NOMO-1 treated with dmso at 0.1 percent for 144 hours (cell line): ENCODE measurements at regions not wholly inside any gene's neighbourhood (a gene's known extent, or its start where the extent isn't known, plus 50 kb on each side); places are given as distances from the start of the nearest gene placed in this dataset.

Experiments used
- DNase-seq: peaks from one replicate; lab custom pipeline; 2025; ENCODE audit not compliant: unreplicated experiment; lab: John Stamatoyannopoulos, UW

DNA sequence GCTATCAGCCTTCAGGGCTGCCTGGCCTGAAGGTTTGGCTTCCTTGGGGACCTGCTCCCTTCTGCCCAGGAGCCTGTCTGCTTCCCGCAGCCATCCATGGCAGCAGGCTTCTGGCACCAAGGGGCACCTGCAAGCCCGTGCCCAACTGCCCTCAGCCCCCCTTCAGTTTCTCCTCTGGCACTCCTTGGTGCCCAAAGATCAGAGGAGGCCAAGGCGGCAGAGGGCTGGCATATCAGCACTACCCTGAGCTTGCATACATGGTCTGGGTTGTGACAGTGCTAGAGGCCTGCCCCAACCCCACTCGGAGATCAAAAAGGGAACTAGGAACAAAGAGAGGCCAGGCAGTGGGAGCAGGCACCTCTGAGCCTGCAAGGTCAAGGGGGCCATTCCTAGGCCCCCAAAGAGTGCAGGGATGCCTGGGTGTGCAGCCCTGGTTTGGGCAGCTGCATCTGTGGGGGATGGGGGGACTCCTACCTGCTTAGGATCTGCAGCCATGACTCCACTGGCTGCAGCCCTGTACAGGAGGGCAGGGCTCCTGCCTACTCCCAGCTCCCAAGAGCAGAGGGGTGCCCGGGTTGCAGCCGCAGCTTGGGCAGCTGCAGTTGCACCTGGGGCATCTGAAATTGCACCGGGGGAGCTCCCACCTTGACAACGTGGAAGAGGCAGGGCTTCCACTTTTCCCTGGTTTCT is 76.2 kb upstream of the TP63 start:
- no peak for DNase-seq

DNA sequence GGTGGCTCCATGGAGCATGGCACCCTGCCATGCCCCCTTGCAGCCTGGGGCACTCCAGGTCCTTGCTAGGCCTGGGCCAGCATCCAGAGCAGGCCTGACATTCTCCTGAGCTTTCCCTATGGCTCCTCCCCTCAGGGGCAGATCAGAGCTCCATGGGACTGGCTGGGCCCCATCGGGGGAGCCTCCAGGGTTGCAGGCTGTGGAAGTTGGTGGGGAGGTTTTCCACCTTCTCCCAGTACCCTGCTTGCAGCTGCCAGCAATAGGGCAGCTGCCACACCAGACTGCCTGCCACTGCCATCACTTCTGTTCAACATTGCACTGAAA is 75.7 kb upstream of the TP63 start:
- no peak for DNase-seq

DNA sequence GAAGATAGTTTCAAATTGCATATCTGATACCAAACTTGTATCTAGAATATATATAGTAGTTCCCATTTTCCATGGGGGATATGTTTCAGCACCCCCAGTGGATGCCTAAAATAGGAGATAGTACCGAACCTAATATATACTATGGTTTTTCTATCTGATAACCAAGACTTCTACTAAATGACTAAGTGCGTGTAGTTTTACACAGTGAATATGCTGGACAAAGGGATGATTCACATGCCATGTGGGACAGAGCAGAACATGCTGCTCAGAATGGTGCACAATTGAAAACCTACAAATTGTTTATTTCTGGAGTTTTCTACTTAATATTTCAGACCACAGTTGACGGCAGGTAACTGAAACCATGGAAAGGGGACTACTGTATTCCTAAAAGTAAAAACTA is 73.4 kb upstream of the TP63 start:
- DNase-seq, result no peak

DNA sequence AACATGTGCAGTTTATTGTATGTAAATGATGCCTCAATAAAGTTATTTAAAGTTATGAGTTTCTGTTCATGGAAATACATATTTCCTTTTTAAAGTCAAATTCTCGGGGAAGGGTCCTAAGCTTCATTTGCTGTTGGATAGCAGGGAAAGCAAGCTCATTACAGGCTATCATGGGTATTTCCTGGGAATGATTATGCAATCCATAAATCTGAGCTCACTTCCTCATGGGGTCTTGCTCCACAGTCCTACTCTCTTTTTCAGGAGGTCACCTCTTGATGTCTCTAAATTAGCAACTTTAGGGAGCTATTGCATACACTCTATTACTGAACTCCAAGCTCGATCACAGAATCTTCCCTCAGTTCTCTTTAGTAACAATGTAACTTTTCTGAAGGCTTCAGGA is 69.9 kb upstream of the TP63 start:
- DNase-seq, result no peak

DNA sequence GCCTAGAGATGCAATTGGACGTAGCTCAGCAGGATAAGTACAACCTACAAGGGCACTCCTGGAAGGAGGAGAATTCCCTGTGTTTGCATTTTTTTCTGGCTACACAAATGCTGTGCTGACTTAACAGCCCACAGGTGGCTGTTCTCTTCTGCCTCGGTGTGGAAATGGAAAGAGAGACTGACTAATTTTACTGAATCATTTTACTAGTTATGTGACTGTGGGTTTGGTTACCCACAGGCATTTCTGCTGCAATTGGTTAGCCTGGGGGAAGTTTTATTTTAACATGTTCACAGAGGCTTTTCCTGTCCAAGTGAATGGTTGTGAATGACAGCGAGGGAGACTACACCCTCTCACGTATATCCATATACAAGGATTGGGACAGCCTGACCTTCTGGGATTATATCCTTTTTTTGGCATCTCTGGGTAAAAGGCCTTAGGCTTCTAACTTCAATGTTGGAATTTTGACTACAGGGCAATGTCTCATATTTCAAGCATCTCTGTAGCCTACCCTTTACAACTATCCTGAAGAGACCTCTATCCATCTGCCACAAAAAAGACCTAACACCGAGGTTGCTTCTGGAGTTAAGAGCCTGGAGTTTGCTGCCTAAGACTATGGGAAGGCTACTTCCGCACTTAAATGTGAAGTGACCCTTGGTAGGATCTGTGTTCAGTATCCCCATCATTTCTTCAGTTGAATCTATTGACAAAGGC is 67.2 kb upstream of the TP63 start:
- peak; percentile 55 for DNase-seq

DNA sequence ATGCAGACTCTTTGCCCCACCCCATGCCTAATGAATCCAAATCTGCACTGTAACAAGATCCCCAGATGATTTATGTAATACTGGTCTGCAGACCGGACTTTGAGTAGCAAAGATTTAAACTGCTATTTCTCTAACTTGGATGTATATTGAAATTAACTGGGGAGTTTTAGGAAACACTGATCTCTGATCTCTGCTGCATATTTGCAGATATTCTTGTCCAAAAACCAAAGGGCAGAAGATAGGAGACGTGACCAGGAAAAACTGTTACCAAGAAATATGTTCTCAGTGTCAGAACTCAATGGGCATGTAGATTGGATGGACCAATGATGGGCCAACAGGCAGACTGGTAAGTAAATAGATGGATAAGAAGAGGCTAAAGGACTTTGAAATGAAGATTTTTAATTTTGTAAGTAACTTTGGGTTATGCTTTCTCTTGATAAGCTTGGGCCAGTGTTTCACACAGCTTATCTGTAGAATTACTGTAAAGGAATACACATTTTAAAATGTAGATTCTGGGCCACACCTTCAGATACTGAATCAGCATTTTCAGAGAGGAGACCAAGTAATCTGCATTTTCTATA is 64.5 kb upstream of the TP63 start:
- no peak for DNase-seq

DNA sequence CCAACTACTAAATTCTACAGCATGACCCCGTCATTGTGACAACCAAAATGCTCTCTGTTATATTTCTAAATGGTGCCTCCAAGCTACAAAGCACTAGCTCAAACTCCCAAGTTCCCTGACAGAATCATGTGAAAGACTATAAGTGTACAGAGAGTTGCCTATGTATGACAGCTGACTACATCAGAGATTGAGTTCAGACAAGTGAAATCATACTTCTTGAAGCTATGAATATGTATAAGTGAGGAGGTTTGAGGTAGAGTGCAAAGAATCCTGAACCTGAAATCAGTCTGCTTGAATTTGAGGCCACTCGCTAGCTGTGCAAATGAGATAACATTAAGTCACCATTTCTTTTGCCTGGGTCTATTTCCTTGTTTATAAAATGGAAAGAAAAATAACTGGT is 63.9 kb upstream of the TP63 start:
- DNase-seq, result no peak

DNA sequence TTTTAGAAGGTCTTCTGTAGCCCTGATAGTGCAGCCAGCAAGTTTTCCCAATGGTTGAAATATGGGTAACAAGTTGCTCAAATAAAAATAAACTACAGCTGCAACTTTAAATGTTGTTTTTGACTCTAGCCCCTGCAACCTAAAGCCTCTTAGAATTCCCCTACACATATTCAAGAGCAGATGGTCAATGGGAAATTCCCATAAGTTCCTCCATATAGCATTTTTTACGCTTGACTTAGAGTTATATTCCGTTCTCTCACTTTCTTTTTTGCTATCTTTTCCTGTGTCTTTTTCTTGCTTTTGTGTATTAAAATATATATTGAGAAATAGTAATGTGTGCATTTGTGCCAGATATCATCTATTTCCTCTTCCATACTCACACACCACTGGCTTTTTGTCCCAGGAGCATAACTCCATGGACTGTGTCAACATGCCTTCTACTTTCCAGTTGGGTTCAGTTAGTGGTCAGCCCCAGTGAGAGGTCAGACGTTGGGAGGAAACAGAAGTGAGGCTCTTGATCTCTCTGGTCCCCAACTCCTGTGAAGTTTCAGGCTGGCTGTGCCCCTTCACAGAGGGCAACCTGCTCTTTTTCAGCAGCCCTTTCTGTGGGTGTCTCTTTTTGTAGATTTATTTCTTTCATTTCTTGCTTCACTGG is 63.3 kb upstream of the TP63 start:
- no peak for DNase-seq

DNA sequence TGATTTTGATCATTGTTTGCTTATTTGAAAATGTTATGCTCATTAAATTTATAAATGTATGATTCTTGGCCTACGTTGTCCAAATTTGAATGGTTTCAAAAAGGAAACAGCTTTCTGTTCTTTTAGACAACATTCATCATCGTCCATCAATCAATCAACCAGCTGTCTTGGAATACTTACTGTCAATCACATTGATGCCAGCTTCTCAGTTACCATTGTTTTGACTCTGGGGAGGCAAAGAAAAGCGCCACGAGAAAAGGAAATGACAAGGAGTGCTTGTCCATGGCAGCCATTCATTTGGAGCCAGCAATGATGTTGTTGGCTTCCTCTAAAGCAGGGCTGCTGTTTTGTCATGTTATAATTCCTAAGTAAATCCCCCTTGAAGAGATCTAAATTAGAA is 62.2 kb upstream of the TP63 start:
- no peak for DNase-seq

DNA sequence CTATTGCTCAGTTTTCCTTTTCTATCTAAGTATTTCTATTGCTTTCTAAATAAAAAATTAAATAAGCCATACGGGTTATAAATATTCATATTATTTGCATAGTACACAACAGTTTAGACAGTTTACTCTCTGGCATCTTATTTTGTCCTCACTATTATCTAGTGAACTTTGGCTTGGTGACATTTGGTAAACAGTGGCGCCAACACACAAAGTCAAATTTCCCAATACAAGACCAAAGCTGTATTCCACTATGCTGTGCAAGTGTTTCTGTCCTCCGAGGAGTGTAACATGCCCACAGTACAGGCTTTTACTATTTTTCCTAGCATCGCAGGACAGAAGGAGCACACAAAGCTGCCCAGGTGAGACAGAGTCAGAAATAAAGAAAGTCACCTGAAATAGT is 61.7 kb upstream of the TP63 start:
- no peak for DNase-seq

DNA sequence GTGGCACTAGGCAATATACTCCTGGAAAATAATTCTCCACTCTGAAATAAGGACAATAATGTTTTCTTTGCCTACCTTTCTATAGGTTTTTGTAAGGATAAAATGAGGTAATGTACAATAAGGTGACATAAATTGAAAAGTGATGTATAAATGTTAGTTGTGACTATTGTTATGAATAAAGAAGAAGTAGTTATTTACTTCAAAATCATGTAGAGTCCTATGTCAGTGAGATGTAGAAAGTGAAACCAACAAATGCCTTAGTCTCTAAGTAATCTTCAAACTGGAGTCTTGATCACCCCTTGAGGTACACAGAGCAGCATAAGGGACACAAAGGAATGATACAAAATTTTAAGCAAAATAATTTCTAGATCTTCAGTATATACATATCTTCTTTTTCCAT is 60.3 kb upstream of the TP63 start:
- no peak for DNase-seq

DNA sequence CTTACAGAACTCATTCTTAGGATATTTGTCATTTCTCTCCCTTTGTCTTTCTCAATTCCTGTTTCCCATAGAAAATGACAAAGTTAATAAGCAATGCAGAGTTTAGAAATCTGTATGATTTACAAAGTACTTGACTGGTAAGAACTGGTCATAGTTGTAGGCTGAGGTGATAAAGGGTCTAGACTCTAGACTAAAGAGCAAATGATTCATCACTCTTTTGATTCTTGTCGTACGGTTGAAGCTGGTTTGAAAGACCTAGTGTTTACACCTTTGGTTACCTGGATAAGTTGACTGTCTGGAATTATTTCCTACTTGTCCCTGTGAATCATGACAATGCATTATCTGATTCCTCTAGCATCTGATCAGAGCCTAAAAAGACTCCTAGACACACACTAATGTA is 58.9 kb upstream of the TP63 start:
- DNase-seq, result no peak

DNA sequence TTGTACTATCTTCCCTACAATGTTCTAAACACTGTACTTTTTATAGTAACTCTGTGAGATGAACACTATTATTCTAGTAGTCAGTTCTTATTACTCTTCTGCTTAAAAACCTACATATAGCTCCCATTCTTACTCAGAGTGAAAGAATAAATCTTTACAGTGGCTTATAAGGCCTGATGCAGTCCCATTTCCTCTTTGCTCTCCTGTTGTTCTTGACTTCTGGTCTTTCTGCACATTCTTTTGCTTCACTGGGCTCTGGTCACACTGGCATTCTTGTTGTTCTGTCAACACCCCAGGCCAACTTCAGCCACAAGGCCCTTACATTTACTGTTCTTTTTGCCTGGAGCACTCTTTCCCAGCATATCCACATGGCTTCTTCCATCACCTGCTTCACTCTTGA is 58.2 kb upstream of the TP63 start:
- DNase-seq, result no peak

DNA sequence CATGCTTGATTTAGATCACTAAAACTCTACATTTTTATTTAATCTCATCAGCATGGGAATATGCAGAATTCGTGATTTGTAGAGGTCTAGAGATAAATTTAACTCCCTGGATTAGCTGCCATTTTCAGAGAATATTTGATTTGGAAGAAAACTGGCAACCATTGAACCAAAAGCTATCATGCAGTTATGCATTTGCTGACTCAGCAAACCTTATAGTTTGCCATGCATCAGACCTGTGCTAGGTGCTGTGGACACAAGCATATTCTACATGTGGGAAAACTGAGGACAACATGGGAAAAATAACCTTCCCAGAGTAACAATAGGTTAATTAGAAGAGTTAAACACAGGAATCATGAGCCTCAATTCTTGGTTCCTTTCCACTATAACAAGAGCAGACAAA is 54.7 kb upstream of the TP63 start:
- DNase-seq, result no peak

DNA sequence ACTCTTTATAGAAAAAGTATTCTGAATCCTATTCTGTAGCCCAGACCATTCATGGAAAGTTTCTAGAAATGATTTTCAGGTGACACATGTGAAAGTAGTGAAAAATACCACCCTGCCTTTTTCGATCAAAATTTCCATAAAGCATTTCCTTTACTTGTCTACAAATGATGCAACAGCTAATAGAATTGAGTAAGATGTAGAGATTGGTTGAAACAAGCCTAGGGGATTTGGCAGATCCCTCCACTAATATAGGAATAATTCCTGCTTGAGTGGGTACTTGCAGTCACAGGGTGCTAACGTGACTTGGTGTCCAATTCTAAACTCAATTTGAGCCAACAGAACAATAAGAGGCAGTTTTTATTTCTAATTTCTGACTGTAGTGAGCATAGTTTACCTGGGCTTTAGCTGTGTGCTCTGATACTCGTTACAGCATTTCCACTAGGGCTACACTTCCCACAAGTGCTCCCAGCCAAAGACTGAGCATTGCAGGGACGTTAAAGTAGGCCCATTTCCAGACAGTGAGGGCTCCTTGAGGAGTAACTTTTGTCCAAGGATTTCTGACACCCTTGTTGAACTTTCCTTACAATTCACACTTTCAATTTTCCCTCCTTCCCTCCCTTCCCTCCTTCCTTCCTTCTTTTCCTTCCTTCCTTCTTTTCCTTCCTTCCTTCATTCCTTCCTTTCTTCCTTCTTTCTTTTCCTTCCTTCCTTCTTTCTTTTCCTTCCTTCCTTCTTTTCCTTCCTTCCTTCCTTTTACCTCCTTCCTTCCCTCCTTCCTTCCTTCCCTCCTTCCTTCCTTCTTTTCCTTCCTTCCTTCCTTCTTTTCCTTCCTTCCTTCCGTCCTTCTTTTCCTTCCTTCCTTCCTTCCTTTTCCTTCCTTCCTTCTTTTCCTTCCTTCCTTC is 53.9 kb upstream of the TP63 start:
- DNase-seq, result no peak

DNA sequence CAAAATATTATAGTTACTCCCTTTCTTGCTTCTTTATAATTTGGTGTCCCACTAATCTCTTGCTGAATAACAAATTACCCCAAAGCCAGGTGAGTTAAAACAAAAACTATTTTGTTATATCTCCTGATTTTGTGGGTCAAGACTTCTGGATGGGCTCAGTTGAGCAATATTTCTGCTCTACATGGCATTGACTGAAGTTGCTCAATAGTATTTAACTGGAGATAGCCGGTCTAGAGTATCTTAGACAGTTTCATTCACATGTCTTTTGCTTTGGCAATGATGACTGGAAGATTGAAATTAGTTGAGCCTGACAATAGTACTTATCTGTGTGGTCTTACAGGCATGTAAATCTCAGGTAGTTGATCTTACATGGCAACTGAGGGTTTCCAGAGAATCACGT is 51.0 kb upstream of the TP63 start:
- peak; percentile 16 for DNase-seq
